Upper lobe of right lung (tissue), 1 donor: ENCODE measurements at regions not wholly inside any gene's neighbourhood (a gene's known extent, or its start where the extent isn't known, plus 50 kb on each side); places are given as distances from the start of the nearest gene placed in this dataset.

Source experiments
- ATAC-seq: fragments of 200-7000 bp; cut with Tn5 transposase; one replicate; pipeline ENCODE4 v1.9.1; 2020; ENCODE audit warnings: mild to moderate bottlenecking, moderate library complexity
- DNase-seq: peaks from one replicate; pipeline ENCODE4 v3.0.0-alpha.2; 2020
- H3K27ac ChIP-seq: fragments of 200-600 bp; one replicate; pipeline ENCODE4 v1.8.0; 2022
- H3K27me3 ChIP-seq: fragments of 200-600 bp; one replicate; pipeline ENCODE4 v1.8.0; 2022; ENCODE audit warnings: mild to moderate bottlenecking
- H3K36me3 ChIP-seq: fragments of 200-600 bp; one replicate; pipeline ENCODE4 v1.8.0; 2022
- H3K4me1 ChIP-seq: fragments of 200-600 bp; one replicate; pipeline ENCODE4 v1.8.0; 2022
- H3K4me3 ChIP-seq: fragments of 200-600 bp; one replicate; pipeline ENCODE4 v1.8.0; 2022; ENCODE audit warnings: mild to moderate bottlenecking
- H3K9me3 ChIP-seq: fragments of 200-600 bp; one replicate; pipeline ENCODE4 v1.8.0; 2022
- CTCF ChIP-seq: fragments of 200-600 bp; IDR thresholded peaks from one replicate; pipeline ENCODE4 v1.8.0; 2022; ENCODE audit warnings: antibody characterized with exemption
- intact Hi-C: fragments of 100-400 bp; cut with DNase I; formaldehyde crosslinking; loops from one replicate; pipeline ENCODE4 v1.11.0; 2022
- donor health status: DM: no; HTN: yes; CAD: no; lungs with severe emphysema.

- no peak overlapping the region for H3K4me3 ChIP-seq
- intact Hi-C loops, result no loop called here
- H3K4me1 ChIP-seq, result no peaks in the 10 kb centered on the region
- DNase-seq (no peak), ATAC-seq (no peak)
- H3K27ac ChIP-seq, result no peak overlapping the region
- peaks cover 5% of the 10 kb centered on the region for H3K27me3 ChIP-seq
- TF ChIP-seq CTCF, result no peak
- H3K36me3 ChIP-seq, result no peaks in the 10 kb centered on the region
- H3K9me3 ChIP-seq, result no peaks in the 10 kb centered on the region
Observed at GRCh38 chr1:34376531-34376930, 199.8 kb downstream of the C1orf94 start.

- ATAC-seq, result peak; percentile 58
- TF ChIP-seq CTCF, result no peak
- H3K9me3 ChIP-seq, result no peaks in the 10 kb centered on the region
- no peak overlapping the region for H3K4me3 ChIP-seq
- H3K27me3 ChIP-seq, result peaks cover 5% of the 10 kb centered on the region
- H3K27ac ChIP-seq, result no peak overlapping the region
- intact Hi-C loops, result no loop called here
- no peak for DNase-seq
- H3K36me3 ChIP-seq, result no peaks in the 10 kb centered on the region
- no peaks in the 10 kb centered on the region for H3K4me1 ChIP-seq
Observed at GRCh38 chr1:34378968-34379856, 202.5 kb downstream of the C1orf94 start.

GRCh38 chr1:34379911-34380310, 203.2 kb downstream of the C1orf94 start:
- TF ChIP-seq CTCF, result no peak
- intact Hi-C loops, result no loop called here
- no peak for ATAC-seq
- H3K4me3 ChIP-seq, result no peak overlapping the region
- H3K4me1 ChIP-seq, result no peaks in the 10 kb centered on the region
- no peaks in the 10 kb centered on the region for H3K9me3 ChIP-seq
- peaks cover 5% of the 10 kb centered on the region for H3K27me3 ChIP-seq
- H3K36me3 ChIP-seq, result no peaks in the 10 kb centered on the region
- no peak for DNase-seq
- no peak overlapping the region for H3K27ac ChIP-seq

GRCh38 chr1:34380526-34381124, 203.9 kb downstream of the C1orf94 start:
- H3K36me3 ChIP-seq, result no peaks in the 10 kb centered on the region
- intact Hi-C loops, result no loop called here
- no peak overlapping the region for H3K4me3 ChIP-seq
- no peaks in the 10 kb centered on the region for H3K4me1 ChIP-seq
- peaks cover 5% of the 10 kb centered on the region for H3K27me3 ChIP-seq
- DNase-seq (no peak), ATAC-seq (no peak)
- H3K9me3 ChIP-seq, result no peaks in the 10 kb centered on the region
- no peak overlapping the region for H3K27ac ChIP-seq
- no peak for TF ChIP-seq CTCF

GRCh38 chr1:34389974-34390373, 213.3 kb downstream of the C1orf94 start:
- no peak for TF ChIP-seq CTCF
- intact Hi-C loops, result no loop called here
- Histone ChIP-seq H3K4me1 (no peaks in the 10 kb centered on the region), H3K36me3 (no peaks in the 10 kb centered on the region), H3K9me3 (no peaks in the 10 kb centered on the region), H3K27me3 (no peaks in the 10 kb centered on the region), H3K27ac (no peak overlapping the region), H3K4me3 (no peak overlapping the region)
- no peak for ATAC-seq
- DNase-seq, result no peak
